ENCODE measurements at regions not wholly inside any gene's neighbourhood (a gene's known extent, or its start where the extent isn't known, plus 50 kb on each side); places are given as distances from the start of the nearest gene placed in this dataset.

GRCh38 chr18:6650747-6651146, 78.8 kb upstream of the ARHGAP28 start:
- TF ChIP-seq, protein P1, sequence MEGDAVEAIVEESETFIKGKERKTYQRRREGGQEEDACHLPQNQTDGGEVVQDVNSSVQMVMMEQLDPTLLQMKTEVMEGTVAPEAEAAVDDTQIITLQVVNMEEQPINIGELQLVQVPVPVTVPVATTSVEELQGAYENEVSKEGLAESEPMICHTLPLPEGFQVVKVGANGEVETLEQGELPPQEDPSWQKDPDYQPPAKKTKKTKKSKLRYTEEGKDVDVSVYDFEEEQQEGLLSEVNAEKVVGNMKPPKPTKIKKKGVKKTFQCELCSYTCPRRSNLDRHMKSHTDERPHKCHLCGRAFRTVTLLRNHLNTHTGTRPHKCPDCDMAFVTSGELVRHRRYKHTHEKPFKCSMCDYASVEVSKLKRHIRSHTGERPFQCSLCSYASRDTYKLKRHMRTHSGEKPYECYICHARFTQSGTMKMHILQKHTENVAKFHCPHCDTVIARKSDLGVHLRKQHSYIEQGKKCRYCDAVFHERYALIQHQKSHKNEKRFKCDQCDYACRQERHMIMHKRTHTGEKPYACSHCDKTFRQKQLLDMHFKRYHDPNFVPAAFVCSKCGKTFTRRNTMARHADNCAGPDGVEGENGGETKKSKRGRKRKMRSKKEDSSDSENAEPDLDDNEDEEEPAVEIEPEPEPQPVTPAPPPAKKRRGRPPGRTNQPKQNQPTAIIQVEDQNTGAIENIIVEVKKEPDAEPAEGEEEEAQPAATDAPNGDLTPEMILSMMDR (IDR thresholded peaks at IDR 0.05; ENCODE audit: low read depth, low read length), result no peak
- TF ChIP-seq POLR2A (IDR thresholded peaks at IDR 0.05; ENCODE audit: extremely low read depth, insufficient read length), result no peak
